Neural cell (in vitro differentiated cells): ENCODE measurements at regions not wholly inside any gene's neighbourhood (a gene's known extent, or its start where the extent isn't known, plus 50 kb on each side); places are given as distances from the start of the nearest gene placed in this dataset.

Experiments
- H2AFZ ChIP-seq: fragments of 200-600, 300-800 bp; sonication (generic), shearing (Covaris generic); 2 replicates; pipeline ENCODE4 v1.6.0; 2014; ENCODE audit warnings: low read depth, mild to moderate bottlenecking, antibody characterized with exemption, low read length, moderate library complexity
- H3F3A ChIP-seq: fragments of 200-600 bp; shearing (Covaris generic); 2 replicates; pipeline ENCODE4 v1.6.1; 2016; ENCODE audit warnings: mild to moderate bottlenecking, moderate library complexity, mixed read lengths, antibody characterized with exemption, low read length; ENCODE audit not compliant: insufficient read depth, poor library complexity, severe bottlenecking
- H3K27ac ChIP-seq: fragments of 200-600, 300-800 bp; sonication (generic), shearing (Covaris generic); 2 replicates; pipeline ENCODE4 v1.5.1; 2014; ENCODE audit warnings: mild to moderate bottlenecking, low read length, moderate library complexity
- H3K27me3 ChIP-seq: fragments of 300-800, 200-600 bp; sonication (generic), shearing (Covaris generic); 2 replicates; pipeline ENCODE4 v1.6.0; 2014; ENCODE audit warnings: mild to moderate bottlenecking, low read depth, low read length, moderate library complexity; ENCODE audit not compliant: insufficient read depth
- H3K36me3 ChIP-seq: fragments of 300-800, 200-600 bp; sonication (generic), shearing (Covaris generic); 2 replicates; pipeline ENCODE4 v1.5.1; 2014; ENCODE audit warnings: mild to moderate bottlenecking, antibody characterized with exemption, low read length, moderate library complexity; ENCODE audit not compliant: insufficient read depth
- H3K4me2 ChIP-seq: fragments of 300-800, 200-600 bp; sonication (generic), shearing (Covaris generic); 2 replicates; pipeline ENCODE4 v1.6.0; 2014; ENCODE audit warnings: mild to moderate bottlenecking, low read length
- H3K4me3 ChIP-seq: fragments of 300-800, 200-600 bp; sonication (generic), shearing (Covaris generic); 2 replicates; pipeline ENCODE4 v1.5.1; 2014; ENCODE audit warnings: mild to moderate bottlenecking, low read length, moderate library complexity
- H3K79me2 ChIP-seq: fragments of 200-600 bp; shearing (Covaris generic); replicated peaks from 2 replicates; pipeline ENCODE4 v1.6.0; 2014; ENCODE audit warnings: mild to moderate bottlenecking, low read length, moderate library complexity; ENCODE audit not compliant: insufficient read depth
- H3K9ac ChIP-seq: fragments of 300-800, 200-600 bp; sonication (generic), shearing (Covaris generic); 2 replicates; pipeline ENCODE4 v1.6.1; 2016; ENCODE audit warnings: mild to moderate bottlenecking, low read length, mixed read lengths
- H3K9me2 ChIP-seq: fragments of 200-600 bp; shearing (Covaris generic); 2 replicates; pipeline ENCODE4 v1.6.1; 2016; ENCODE audit warnings: mild to moderate bottlenecking, low read length, mixed read lengths; ENCODE audit not compliant: insufficient read depth
- H3K9me3 ChIP-seq: fragments of 200-600, 300-800 bp; sonication (generic), shearing (Covaris generic); 2 replicates; pipeline ENCODE4 v1.6.1; 2016; ENCODE audit warnings: mild to moderate bottlenecking, mixed run types, low read length, moderate library complexity, mixed read lengths
- H4K20me1 ChIP-seq: fragments of 200-600 bp; shearing (Covaris generic); 2 replicates; pipeline ENCODE4 v1.6.1; 2016; ENCODE audit warnings: mild to moderate bottlenecking, mixed run types; ENCODE audit not compliant: insufficient read depth
- CTCF ChIP-seq: fragments of 450-650 bp; IDR thresholded peaks from 2 replicates; pipeline ENCODE4 v1.5.1; 2014; ENCODE audit warnings: antibody characterized with exemption, mild to moderate bottlenecking, moderate library complexity; ENCODE audit not compliant: poor library complexity, severe bottlenecking
- EP300 ChIP-seq: fragments of 450-650 bp; conservative IDR thresholded peaks from 2 replicates; pipeline ENCODE4 v1.6.1; 2014; ENCODE audit warnings: antibody characterized with exemption, mild to moderate bottlenecking, moderate library complexity; ENCODE audit not compliant: poor library complexity, severe bottlenecking
- EZH2 ChIP-seq: fragments of 200-600, 300-800 bp; shearing (Covaris generic), sonication (generic); IDR thresholded peaks from 2 replicates; pipeline ENCODE4 v1.6.1; 2014; ENCODE audit warnings: antibody characterized with exemption, low read length, borderline replicate concordance, mild to moderate bottlenecking; ENCODE audit not compliant: insufficient read depth, poor library complexity, severe bottlenecking
- MXI1 ChIP-seq: fragments of 450-650 bp; conservative IDR thresholded peaks from 2 replicates; pipeline ENCODE4 v1.6.1; 2014; ENCODE audit warnings: antibody characterized with exemption, mild to moderate bottlenecking; ENCODE audit not compliant: poor library complexity, severe bottlenecking
- POLR2AphosphoS5 ChIP-seq: IDR thresholded peaks from 2 replicates; pipeline ENCODE4 v1.6.1; 2012
- RAD21 ChIP-seq: fragments of 450-650 bp; conservative IDR thresholded peaks from 2 replicates; pipeline ENCODE4 v1.6.1; 2014; ENCODE audit warnings: antibody characterized with exemption, mild to moderate bottlenecking, moderate library complexity
- REST ChIP-seq: IDR thresholded peaks from 2 replicates; pipeline ENCODE4 v1.6.1; 2012; ENCODE audit warnings: borderline replicate concordance
- SMC3 ChIP-seq: fragments of 450-650 bp; conservative IDR thresholded peaks from 2 replicates; pipeline ENCODE4 v1.6.1; 2014; ENCODE audit warnings: antibody characterized with exemption, mild to moderate bottlenecking, moderate library complexity; ENCODE audit not compliant: poor library complexity
- TAF1 ChIP-seq: IDR thresholded peaks from 2 replicates; pipeline ENCODE4 v1.6.1; 2012; ENCODE audit warnings: low read depth

GRCh38 chr22:49236541-49237075, 591.1 kb downstream of the BRD1 start:
- H3K27ac ChIP-seq, result no peak overlapping the region
- no peaks in the 10 kb centered on the region for H3K9me3 ChIP-seq
- TF ChIP-seq POLR2AphosphoS5, result no peak
- H3K9me2 ChIP-seq, result no peaks in the 10 kb centered on the region
- H3K27me3 ChIP-seq, result no peaks in the 10 kb centered on the region
- no peak overlapping the region for H2AFZ ChIP-seq
- no peaks in the 10 kb centered on the region for H3F3A ChIP-seq
- no peaks in the 10 kb centered on the region for H4K20me1 ChIP-seq
- no peak overlapping the region for H3K4me3 ChIP-seq
- H3K9ac ChIP-seq, result no peak overlapping the region
- H3K36me3 ChIP-seq, result no peaks in the 10 kb centered on the region
- no peaks in the 10 kb centered on the region for H3K79me2 ChIP-seq
- H3K4me2 ChIP-seq, result no peak overlapping the region

GRCh38 chr22:49235463-49236300, 592.0 kb downstream of the BRD1 start:
- Histone ChIP-seq H3K79me2 (no peaks in the 10 kb centered on the region), H3K27ac (no peak overlapping the region), H3K4me3 (no peak overlapping the region), H3K27me3 (no peaks in the 10 kb centered on the region), H3K36me3 (no peaks in the 10 kb centered on the region), H3F3A (no peaks in the 10 kb centered on the region), H4K20me1 (no peaks in the 10 kb centered on the region), H3K4me2 (no peak overlapping the region), H2AFZ (no peak overlapping the region), H3K9me3 (no peaks in the 10 kb centered on the region), H3K9ac (no peak overlapping the region), H3K9me2 (no peaks in the 10 kb centered on the region)
- TF ChIP-seq RAD21 (no peak), MXI1 (no peak), CTCF (no peak), EP300 (no peak), EZH2 (no peak), SMC3 (no peak), TAF1 (no peak), POLR2AphosphoS5 (no peak), REST (no peak)
